Activated CD8-positive, alpha-beta memory T cell treated with anti-CD3 and anti-CD28 coated beads, Interleukin-2, amount 50 U/mL, for 24 hours (primary cell): ENCODE measurements at regions not wholly inside any gene's neighbourhood (a gene's known extent, or its start where the extent isn't known, plus 50 kb on each side); places are given as distances from the start of the nearest gene placed in this dataset.

ENCODE experiments used
- DNase-seq: peaks from one replicate; pipeline ENCODE4 v3.0.0-alpha.2; 2020; ENCODE audit errors: extremely low read depth

- no peak for DNase-seq
Observed at GRCh38 chr16:85344502-85345128, 232.3 kb upstream of the CIBAR2 start.

- DNase-seq, result no peak
Observed at GRCh38 chr16:85345129-85345639, 232.9 kb upstream of the CIBAR2 start.

- DNase-seq, result no peak
Observed at GRCh38 chr16:85346404-85347212, 234.3 kb upstream of the CIBAR2 start.

- no peak for DNase-seq
Observed at GRCh38 chr16:85347213-85347591, 234.9 kb upstream of the CIBAR2 start.

- no peak for DNase-seq
Observed at GRCh38 chr16:85348065-85348840, 236.0 kb upstream of the CIBAR2 start.

GRCh38 chr16:85348911-85349334, 236.7 kb upstream of the CIBAR2 start:
- DNase-seq, result no peak

GRCh38 chr16:85349365-85350145, 237.3 kb upstream of the CIBAR2 start:
- no peak for DNase-seq

- DNase-seq, result no peak
Observed at GRCh38 chr16:85350146-85350728, 238.0 kb upstream of the CIBAR2 start.

GRCh38 chr16:85350973-85351372, 238.7 kb upstream of the CIBAR2 start:
- no peak for DNase-seq

- DNase-seq, result no peak
Observed at GRCh38 chr16:85353013-85353412, 240.7 kb upstream of the CIBAR2 start.

- no peak for DNase-seq
Observed at GRCh38 chr16:85353839-85354685, 241.8 kb upstream of the CIBAR2 start.

GRCh38 chr16:85354686-85355514, 242.6 kb upstream of the CIBAR2 start:
- DNase-seq, result no peak

GRCh38 chr16:85355515-85355837, 243.2 kb upstream of the CIBAR2 start:
- DNase-seq, result no peak

- DNase-seq, result no peak
Observed at GRCh38 chr16:85356157-85356556, 243.9 kb upstream of the CIBAR2 start.

GRCh38 chr16:85357323-85357722, 245.1 kb upstream of the CIBAR2 start:
- DNase-seq, result no peak

- DNase-seq, result no peak
Observed at GRCh38 chr16:85357924-85358505, 245.7 kb upstream of the CIBAR2 start.

- DNase-seq, result no peak
Observed at GRCh38 chr16:85358704-85359146, 246.5 kb upstream of the CIBAR2 start.

- no peak for DNase-seq
Observed at GRCh38 chr16:85359147-85359822, 247.0 kb upstream of the CIBAR2 start.
